ENCODE measurements at regions not wholly inside any gene's neighbourhood (a gene's known extent, or its start where the extent isn't known, plus 50 kb on each side); places are given as distances from the start of the nearest gene placed in this dataset.

- TF ChIP-seq, protein P1, sequence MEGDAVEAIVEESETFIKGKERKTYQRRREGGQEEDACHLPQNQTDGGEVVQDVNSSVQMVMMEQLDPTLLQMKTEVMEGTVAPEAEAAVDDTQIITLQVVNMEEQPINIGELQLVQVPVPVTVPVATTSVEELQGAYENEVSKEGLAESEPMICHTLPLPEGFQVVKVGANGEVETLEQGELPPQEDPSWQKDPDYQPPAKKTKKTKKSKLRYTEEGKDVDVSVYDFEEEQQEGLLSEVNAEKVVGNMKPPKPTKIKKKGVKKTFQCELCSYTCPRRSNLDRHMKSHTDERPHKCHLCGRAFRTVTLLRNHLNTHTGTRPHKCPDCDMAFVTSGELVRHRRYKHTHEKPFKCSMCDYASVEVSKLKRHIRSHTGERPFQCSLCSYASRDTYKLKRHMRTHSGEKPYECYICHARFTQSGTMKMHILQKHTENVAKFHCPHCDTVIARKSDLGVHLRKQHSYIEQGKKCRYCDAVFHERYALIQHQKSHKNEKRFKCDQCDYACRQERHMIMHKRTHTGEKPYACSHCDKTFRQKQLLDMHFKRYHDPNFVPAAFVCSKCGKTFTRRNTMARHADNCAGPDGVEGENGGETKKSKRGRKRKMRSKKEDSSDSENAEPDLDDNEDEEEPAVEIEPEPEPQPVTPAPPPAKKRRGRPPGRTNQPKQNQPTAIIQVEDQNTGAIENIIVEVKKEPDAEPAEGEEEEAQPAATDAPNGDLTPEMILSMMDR (conservative IDR thresholded peaks at IDR 0.05; ENCODE audit: low read length): no peak
- no peak for TF ChIP-seq EZH2phosphoT487 (IDR thresholded peaks at IDR 0.05; ENCODE audit: borderline replicate concordance)
Observed at GRCh38 chr2:4424153-4424552, 720.8 kb downstream of the DCDC2C start.
